ENCODE measurements at regions not wholly inside any gene's neighbourhood (a gene's known extent, or its start where the extent isn't known, plus 50 kb on each side); places are given as distances from the start of the nearest gene placed in this dataset.

GRCh38 chr5:61596265-61596664 is 264.2 kb downstream of the ZSWIM6 start:
- FAIRE-seq (no peak), DNase-seq (ENCODE audit: low read depth in 1 of 2, low spot score in 2 of 2) (no peak)
- Histone ChIP-seq H3K27me3 (replicated peaks in 1 of 4; ENCODE audit: control insufficient read depth in 3 of 4, extremely low read depth in 1 of 4, insufficient read depth in 3 of 4, low read length in 3 of 4) (no peaks in the 10 kb centered on the region), H2BK120ac (replicated peaks; ENCODE audit: low read depth, low read length) (no peak overlapping the region), H3K4ac (replicated peaks; ENCODE audit: insufficient read length, low read depth, low read length) (no peak overlapping the region), H2AFZ (ENCODE audit: low read length) (no peak overlapping the region), H3K18ac (ENCODE audit: extremely low read depth, low read length) (no peak overlapping the region), H2BK5ac (ENCODE audit: low read depth, low read length) (no peak overlapping the region), H4K91ac (replicated peaks; ENCODE audit: insufficient read length, low read length) (no peak overlapping the region), H4K5ac (ENCODE audit: insufficient read length, low read depth, low read length) (no peak overlapping the region), H3K79me2 (ENCODE audit: control insufficient read depth in 1 of 2, insufficient read depth in 2 of 2, low read length in 2 of 2) (no peaks in the 10 kb centered on the region), H3K56ac (replicated peaks; ENCODE audit: insufficient read length, low read depth, low read length) (no peak overlapping the region), H3K4me1 (replicated peaks in 1 of 4; ENCODE audit: control insufficient read depth in 3 of 4, insufficient read depth in 4 of 4, low read length in 3 of 4) (no peaks in the 10 kb centered on the region; a peak in 1 of 7 replicates), H2BK15ac (ENCODE audit: low read length) (no peak overlapping the region), H2BK20ac (ENCODE audit: low read length) (no peak overlapping the region), H3K4me2 (ENCODE audit: insufficient read depth in 1 of 2, low read depth in 2 of 2, low read length in 2 of 2) (no peak overlapping the region), H3K27ac (ENCODE audit: low read depth, low read length) (no peak overlapping the region), H3K23ac (ENCODE audit: insufficient read length) (no peak overlapping the region), H3K36me3 (ENCODE audit: control insufficient read depth in 2 of 4, insufficient read depth in 4 of 4, low read length in 3 of 4) (no peaks in the 10 kb centered on the region), H3K14ac (ENCODE audit: insufficient read length) (no peak overlapping the region), H3K4me3 (ENCODE audit: extremely low read depth in 1 of 4, insufficient read depth in 2 of 4, low read depth in 3 of 4, low read length in 4 of 4) (no peak overlapping the region), H3K79me1 (ENCODE audit: low read depth, low read length) (no peaks in the 10 kb centered on the region), H3K9me3 (ENCODE audit: insufficient read depth in 2 of 2, low read depth in 1 of 2, low read length in 1 of 2) (no peaks in the 10 kb centered on the region), H3K23me2 (ENCODE audit: low read depth, low read length) (no peaks in the 10 kb centered on the region), H4K8ac (ENCODE audit: extremely low read depth, insufficient read depth, low read length) (no peak overlapping the region), H2AK5ac (ENCODE audit: low read depth, low read length) (no peak overlapping the region), H4K20me1 (replicated peaks in 1 of 2; ENCODE audit: control insufficient read depth in 1 of 2, insufficient read depth in 2 of 2, low read length in 2 of 2) (no peaks in the 10 kb centered on the region), H2BK12ac (ENCODE audit: low read depth, low read length) (no peak overlapping the region), H3K9ac (replicated peaks in 1 of 4; ENCODE audit: extremely low read depth in 1 of 4, low read depth in 3 of 4, low read length in 3 of 4) (no peak overlapping the region)
- 67% methylated on average over 1 of the region's 1 CpG; no CpG with 5 or more reads in 1 of the 2 experiments for WGBS, 2 experiments (ENCODE audit: extremely low coverage in 1 of 2, insufficient coverage in 1 of 2, insufficient read length in 1 of 2, insufficient replicate concordance in 2 of 2, low coverage in 1 of 2, low lambda C conversion rate in 2 of 2, missing lambda C conversion rate in 1 of 2)
- ChIA-PET POLR2A (ENCODE audit: partially characterized antibody) (no interaction called here), CTCF (ENCODE audit: partially characterized antibody) (interaction anchor here (0.9 kb wide), 1 partner anchor 83 kb away, joined by 3 read pairs; no protein-coding TSS in a partner anchor)
- TF ChIP-seq CHD2 (IDR thresholded peaks at IDR 0.05; ENCODE audit: low read length) (no peak), USF2 (IDR thresholded peaks at IDR 0.05; ENCODE audit: low read length) (no peak), MAFK (IDR thresholded peaks at IDR 0.05; ENCODE audit: low read depth, low read length) (no peak), NRF1 (IDR thresholded peaks at IDR 0.05; ENCODE audit: low read depth, low read length) (no peak), EGR1 (IDR thresholded peaks at IDR 0.05; ENCODE audit: borderline replicate concordance, low read depth, low read length) (no peak), TBP (IDR thresholded peaks at IDR 0.05; ENCODE audit: low read depth, low read length) (no peak), POLR2A (IDR thresholded peaks at IDR 0.05; ENCODE audit: control extremely low read depth in 1 of 2, low read depth in 2 of 2, low read length in 2 of 2) (no peak), RBBP5 (IDR thresholded peaks at IDR 0.05; ENCODE audit: borderline replicate concordance, low read depth, low read length) (no peak), CREB1 (IDR thresholded peaks at IDR 0.05) (no peak), SP1 (IDR thresholded peaks at IDR 0.05; ENCODE audit: low read depth, low read length) (no peak), PHF8 (conservative IDR thresholded peaks at IDR 0.05; ENCODE audit: low read depth, low read length) (no peak), TEAD4 (IDR thresholded peaks at IDR 0.05; ENCODE audit: low read depth, low read length) (no peak), ASH2L (IDR thresholded peaks at IDR 0.05; ENCODE audit: low read length) (no peak), ATF2 (IDR thresholded peaks at IDR 0.05; ENCODE audit: low read length) (no peak)
